ENCODE measurements at regions not wholly inside any gene's neighbourhood (a gene's known extent, or its start where the extent isn't known, plus 50 kb on each side); places are given as distances from the start of the nearest gene placed in this dataset.

DNA sequence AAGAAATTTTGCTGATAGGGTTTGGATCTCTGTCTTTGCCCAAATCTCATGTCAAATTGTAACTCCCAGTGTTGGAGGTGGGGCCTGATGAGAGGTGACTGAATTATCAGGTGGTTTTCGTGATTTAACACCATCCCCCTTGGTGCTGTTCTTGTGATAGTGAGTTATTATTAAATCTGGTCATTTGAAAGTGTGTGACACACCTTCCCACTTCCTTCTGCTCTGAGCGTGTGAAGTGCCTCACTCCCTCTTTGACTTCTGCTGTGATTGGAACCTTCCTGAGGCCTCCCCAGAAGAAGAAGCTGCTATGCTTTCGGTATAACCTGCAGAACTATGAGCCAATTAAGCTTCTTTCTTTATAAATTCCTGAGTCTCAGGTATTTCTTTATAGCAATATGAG is 632.0 kb downstream of the SLITRK5 start:
- TF ChIP-seq POLR2A (IDR thresholded peaks at IDR 0.05) = no peak
- TF ChIP-seq, protein P1, sequence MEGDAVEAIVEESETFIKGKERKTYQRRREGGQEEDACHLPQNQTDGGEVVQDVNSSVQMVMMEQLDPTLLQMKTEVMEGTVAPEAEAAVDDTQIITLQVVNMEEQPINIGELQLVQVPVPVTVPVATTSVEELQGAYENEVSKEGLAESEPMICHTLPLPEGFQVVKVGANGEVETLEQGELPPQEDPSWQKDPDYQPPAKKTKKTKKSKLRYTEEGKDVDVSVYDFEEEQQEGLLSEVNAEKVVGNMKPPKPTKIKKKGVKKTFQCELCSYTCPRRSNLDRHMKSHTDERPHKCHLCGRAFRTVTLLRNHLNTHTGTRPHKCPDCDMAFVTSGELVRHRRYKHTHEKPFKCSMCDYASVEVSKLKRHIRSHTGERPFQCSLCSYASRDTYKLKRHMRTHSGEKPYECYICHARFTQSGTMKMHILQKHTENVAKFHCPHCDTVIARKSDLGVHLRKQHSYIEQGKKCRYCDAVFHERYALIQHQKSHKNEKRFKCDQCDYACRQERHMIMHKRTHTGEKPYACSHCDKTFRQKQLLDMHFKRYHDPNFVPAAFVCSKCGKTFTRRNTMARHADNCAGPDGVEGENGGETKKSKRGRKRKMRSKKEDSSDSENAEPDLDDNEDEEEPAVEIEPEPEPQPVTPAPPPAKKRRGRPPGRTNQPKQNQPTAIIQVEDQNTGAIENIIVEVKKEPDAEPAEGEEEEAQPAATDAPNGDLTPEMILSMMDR (IDR thresholded peaks at IDR 0.05) = no peak
- TF ChIP-seq POLR2AphosphoS5 (IDR thresholded peaks at IDR 0.05; ENCODE audit: insufficient read depth in 1 of 2, low read depth in 1 of 2) = no peak
- Histone ChIP-seq H3K9me3 (no peaks in the 10 kb centered on the region), H3K36me3 (no peaks in the 10 kb centered on the region), H3K27ac (no peak overlapping the region), H3K27me3 (no peaks in the 10 kb centered on the region), H3K4me1 (no peaks in the 10 kb centered on the region), H3K4me3 (no peak overlapping the region)
- intact Hi-C loops (cut with DNase I) = no loop called here
- DNase-seq (ENCODE audit: extremely low spot score in 2 of 2) = no peak

DNA sequence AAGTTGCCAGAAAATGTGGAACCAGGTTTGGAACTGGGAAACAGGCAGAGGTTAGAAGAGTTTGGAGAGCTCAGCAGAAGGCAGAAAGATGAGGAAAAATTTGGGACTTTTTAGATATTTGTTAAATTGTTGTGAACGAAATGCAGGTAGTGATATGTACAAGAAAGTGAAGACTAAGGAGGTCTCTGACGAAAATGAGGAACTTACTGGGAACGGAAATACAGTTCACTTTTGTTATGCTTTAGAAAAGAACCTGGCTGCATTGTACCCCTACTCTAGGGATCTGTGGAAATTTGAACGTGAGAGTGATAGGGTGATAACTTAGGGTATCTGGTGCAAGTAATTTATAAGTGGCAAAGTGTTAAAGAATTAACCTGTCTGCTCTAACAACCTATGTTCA is 632.4 kb downstream of the SLITRK5 start:
- Histone ChIP-seq H3K27ac (no peak overlapping the region), H3K36me3 (no peaks in the 10 kb centered on the region), H3K27me3 (no peaks in the 10 kb centered on the region), H3K9me3 (no peaks in the 10 kb centered on the region), H3K4me1 (no peaks in the 10 kb centered on the region), H3K4me3 (no peak overlapping the region)
- TF ChIP-seq POLR2AphosphoS5 (IDR thresholded peaks at IDR 0.05; ENCODE audit: insufficient read depth in 1 of 2, low read depth in 1 of 2) = no peak
- no peak for DNase-seq (ENCODE audit: extremely low spot score in 2 of 2)
- intact Hi-C loops (cut with DNase I) = no loop called here

DNA sequence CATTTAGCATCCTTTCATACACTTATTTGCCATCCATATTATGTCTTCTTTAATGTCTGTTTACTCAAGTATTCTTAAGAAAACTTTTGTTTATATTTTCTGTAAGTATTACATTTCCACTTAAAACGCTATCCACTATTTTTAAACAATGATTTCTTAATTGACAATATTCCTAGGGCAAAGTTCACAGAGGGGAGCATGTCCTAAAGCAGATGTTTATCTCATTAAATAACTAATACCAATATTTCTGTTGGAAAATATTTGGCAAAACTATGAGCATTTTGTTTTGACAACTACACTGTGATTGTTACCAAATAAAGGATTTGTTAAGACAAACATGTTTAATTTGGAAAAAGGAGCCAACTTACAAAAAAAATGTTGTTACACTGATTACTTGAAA is 643.3 kb downstream of the SLITRK5 start:
- intact Hi-C loops (cut with DNase I) = no loop called here
- no peaks in the 10 kb centered on the region for H3K9me3 ChIP-seq
- H3K36me3 ChIP-seq = no peaks in the 10 kb centered on the region
- no peak overlapping the region for H3K27ac ChIP-seq
- no peaks in the 10 kb centered on the region for H3K4me1 ChIP-seq
- H3K4me3 ChIP-seq = no peak overlapping the region
- DNase-seq (ENCODE audit: extremely low spot score in 2 of 2) = no peak
- TF ChIP-seq POLR2AphosphoS5 (IDR thresholded peaks at IDR 0.05; ENCODE audit: insufficient read depth in 1 of 2, low read depth in 1 of 2) = no peak
- no peaks in the 10 kb centered on the region for H3K27me3 ChIP-seq

DNA sequence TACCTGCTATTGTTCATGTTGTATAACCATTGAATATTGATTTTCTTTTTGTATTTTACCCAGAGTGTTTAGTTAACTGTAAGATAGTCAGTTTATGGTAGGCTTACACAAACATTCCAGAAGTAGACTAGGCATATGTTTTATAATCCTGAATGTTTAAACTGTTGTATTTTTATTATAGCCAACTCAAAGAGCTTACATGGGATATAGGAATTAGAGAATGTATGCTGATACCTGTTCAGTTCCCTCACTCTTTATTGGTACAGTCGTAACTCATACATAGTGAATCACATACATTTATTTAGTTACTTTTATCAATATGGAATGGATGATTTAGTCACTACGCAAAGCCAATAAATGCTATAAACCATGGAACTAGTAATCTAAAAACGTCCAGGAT is 657.9 kb downstream of the SLITRK5 start:
- H3K4me1 ChIP-seq = no peaks in the 10 kb centered on the region
- H3K4me3 ChIP-seq = no peak overlapping the region
- TF ChIP-seq POLR2A (IDR thresholded peaks at IDR 0.05) (no peak), POLR2AphosphoS5 (IDR thresholded peaks at IDR 0.05; ENCODE audit: insufficient read depth in 1 of 2, low read depth in 1 of 2) (no peak)
- TF ChIP-seq, protein P1 (IDR thresholded peaks at IDR 0.05) = no peak
- H3K36me3 ChIP-seq = no peaks in the 10 kb centered on the region
- intact Hi-C loops (cut with DNase I) = no loop called here
- no peak for DNase-seq (ENCODE audit: extremely low spot score in 2 of 2)
- H3K27me3 ChIP-seq = no peaks in the 10 kb centered on the region
- H3K27ac ChIP-seq = no peak overlapping the region
- no peaks in the 10 kb centered on the region for H3K9me3 ChIP-seq

DNA sequence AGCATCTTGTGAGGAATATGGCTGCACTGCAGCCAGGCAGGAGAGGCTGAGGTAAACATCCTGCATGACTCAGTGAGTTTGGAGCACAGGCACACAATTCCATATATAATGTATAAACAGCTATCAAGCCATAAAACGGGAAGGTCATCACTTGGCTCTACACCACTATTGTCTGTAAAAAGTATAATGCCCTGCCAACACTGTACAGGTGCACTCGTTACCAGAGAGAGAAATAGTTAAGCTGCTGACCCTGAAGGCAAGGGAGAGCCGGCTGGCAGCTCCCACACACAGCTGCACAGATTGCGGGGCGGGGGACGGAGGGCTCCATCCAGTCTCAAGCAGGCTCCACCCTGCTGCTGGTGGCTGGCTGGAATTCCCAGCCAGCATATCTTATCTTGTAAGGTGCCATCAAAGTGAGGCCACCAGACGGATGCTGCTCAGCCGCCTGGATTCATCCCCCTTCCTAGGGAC is 668.1 kb downstream of the SLITRK5 start:
- H3K9me3 ChIP-seq = no peaks in the 10 kb centered on the region
- TF ChIP-seq POLR2A (IDR thresholded peaks at IDR 0.05) (no peak), POLR2AphosphoS5 (IDR thresholded peaks at IDR 0.05; ENCODE audit: insufficient read depth in 1 of 2, low read depth in 1 of 2) (no peak)
- TF ChIP-seq, protein P1 (IDR thresholded peaks at IDR 0.05) = no peak
- H3K4me3 ChIP-seq = no peak overlapping the region
- no peaks in the 10 kb centered on the region for H3K4me1 ChIP-seq
- intact Hi-C loops (cut with DNase I) = no loop called here
- no peak for DNase-seq (ENCODE audit: extremely low spot score in 2 of 2)
- H3K27me3 ChIP-seq = no peaks in the 10 kb centered on the region
- no peaks in the 10 kb centered on the region for H3K36me3 ChIP-seq
- no peak overlapping the region for H3K27ac ChIP-seq

DNA sequence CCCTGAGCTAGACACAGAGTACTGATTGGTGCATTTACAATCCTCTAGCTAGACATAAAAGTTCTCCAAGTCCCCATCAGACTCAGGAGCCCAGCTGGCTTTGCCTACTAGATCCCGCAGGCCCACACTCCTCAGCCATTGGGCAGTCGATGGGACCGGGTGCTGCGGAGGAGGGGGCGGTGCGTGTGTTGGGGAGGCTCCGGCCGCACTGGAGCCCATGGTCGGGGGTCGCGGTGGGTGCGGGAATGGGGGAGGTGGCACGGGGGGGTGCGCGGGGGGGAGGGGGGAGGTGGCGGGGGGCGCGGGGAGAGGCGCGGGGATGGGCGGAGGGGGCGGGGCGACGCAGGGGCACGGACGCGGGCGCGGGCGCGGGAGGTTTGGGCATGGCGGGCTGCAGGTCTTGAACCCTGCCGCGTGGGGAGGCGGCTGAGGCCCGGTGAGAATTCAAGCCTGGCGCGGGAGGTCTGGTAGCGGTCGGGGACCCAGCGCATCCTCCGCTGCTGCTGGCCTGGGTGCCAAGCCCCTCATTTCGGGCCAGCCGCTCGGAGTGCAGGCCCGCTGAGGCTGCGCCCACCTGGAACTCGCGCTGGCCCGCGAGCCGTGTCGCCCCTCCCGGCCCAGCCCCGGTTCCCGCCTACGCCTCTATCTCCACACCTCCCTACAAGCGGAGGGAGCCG is 674.1 kb downstream of the SLITRK5 start:
- TF ChIP-seq POLR2AphosphoS5 (IDR thresholded peaks at IDR 0.05; ENCODE audit: insufficient read depth in 1 of 2, low read depth in 1 of 2) = no peak
- TF ChIP-seq, protein P1 (IDR thresholded peaks at IDR 0.05) = no peak
- no peak for TF ChIP-seq POLR2A (IDR thresholded peaks at IDR 0.05)
- H3K27ac ChIP-seq = no peak overlapping the region
- no peaks in the 10 kb centered on the region for H3K27me3 ChIP-seq
- intact Hi-C loops (cut with DNase I) = no loop called here
- H3K9me3 ChIP-seq = no peaks in the 10 kb centered on the region
- no peak overlapping the region for H3K4me3 ChIP-seq
- H3K4me1 ChIP-seq = no peaks in the 10 kb centered on the region
- H3K36me3 ChIP-seq = no peaks in the 10 kb centered on the region
- no peak for DNase-seq (ENCODE audit: extremely low spot score in 2 of 2)

Measured in vagina (tissue), 2 donors.